ENCODE measurements at regions not wholly inside any gene's neighbourhood (a gene's known extent, or its start where the extent isn't known, plus 50 kb on each side); places are given as distances from the start of the nearest gene placed in this dataset.
"Not testable (repeated sequence)": the region's sequence is repeated elsewhere in the genome, so short reads cannot be mapped to it uniquely, and the experiment has no call there.

DNA sequence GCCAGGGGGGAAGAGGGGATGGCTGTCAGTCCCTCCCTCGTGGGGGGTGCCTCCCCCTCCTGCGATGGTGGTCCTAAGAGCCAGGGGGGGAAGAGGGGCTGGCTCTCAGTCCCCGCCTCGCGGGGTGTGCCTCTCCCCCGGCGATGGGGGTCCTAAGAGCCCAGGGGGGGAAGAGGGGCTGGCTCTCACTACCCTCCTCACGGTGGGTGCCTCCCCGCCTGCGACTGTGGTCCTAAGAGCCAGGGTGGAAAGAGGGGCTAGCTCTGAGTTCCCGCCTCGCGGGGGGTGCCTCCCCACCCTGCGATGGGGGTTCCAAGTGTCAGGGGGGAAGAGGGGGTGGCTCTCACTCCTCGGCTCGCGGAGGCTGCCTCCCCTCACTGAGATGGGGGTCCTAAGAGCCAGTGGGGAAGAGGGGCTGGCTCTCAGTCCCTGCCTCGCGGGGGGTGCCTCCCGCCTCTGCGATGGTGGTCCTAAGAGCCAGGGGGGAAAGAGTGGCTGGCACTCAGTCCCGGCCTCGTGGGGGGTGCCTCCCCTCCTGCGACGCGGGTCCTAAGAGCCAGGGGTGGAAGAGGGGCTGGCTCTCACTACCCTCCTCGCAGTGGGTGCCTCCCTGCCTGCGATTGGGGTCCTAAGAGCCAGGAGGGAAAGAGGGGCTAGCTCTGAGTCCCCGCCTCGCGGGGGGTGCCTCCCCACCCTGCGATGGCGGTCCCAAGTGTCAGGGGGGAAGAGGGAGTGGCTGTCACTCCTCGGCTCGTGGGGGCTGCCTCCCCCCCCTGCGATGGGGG is 2325.6 kb upstream of the PCDH20 start:
- Histone ChIP-seq H3K36me3 (no peaks in the 10 kb centered on the region), H3K4me3 (no peak overlapping the region), H3K9me3 (no peaks in the 10 kb centered on the region), H3K4me1 (no peaks in the 10 kb centered on the region), H3K27ac (no peak overlapping the region), H3K27me3 (ENCODE audit: low read depth) (no peaks in the 10 kb centered on the region)
- ATAC-seq: no peak
- no peak for TF ChIP-seq CTCF (IDR thresholded peaks at IDR 0.05)
- DNase-seq: peak; percentile 24
- intact Hi-C loops (cut with DNase I): no loop called here

DNA sequence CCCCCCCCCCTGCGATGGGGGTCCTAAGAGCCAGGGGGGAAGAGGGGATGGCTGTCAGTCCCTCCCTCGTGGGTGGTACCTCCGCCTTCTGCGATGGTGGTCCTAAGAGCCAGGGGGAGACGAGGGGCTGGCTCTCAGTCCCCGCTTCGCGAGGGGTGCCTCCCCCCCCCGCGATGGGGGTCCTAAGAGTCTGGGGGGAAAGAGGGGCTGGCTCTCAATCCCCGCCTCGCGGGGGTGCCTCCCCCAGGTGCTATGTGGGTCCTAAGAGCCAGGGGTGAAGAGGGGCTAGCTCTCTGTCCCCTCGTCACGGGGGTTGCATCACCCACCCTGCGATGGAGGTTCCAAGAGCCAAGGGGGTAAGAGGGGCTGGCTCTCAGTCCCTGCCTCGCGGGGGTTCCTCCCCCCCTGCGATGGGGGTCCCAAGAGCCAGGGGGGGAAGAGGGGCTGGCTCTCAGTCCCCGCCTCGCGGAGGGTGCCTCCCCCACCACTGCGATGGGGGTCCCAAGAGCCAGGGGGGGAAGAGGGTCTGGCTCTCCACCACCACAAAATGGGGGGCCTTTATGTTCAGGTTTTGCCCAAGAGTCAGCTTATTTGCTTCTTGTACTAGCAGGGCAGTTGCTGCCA is 2323.6 kb upstream of the PCDH20 start:
- intact Hi-C loops (cut with DNase I); H3K27me3 ChIP-seq (ENCODE audit: low read depth); H3K4me1 ChIP-seq; H3K4me3 ChIP-seq; ATAC-seq; H3K36me3 ChIP-seq; H3K27ac ChIP-seq; H3K9me3 ChIP-seq: not testable (repeated sequence)
- peak; percentile 22 for DNase-seq

DNA sequence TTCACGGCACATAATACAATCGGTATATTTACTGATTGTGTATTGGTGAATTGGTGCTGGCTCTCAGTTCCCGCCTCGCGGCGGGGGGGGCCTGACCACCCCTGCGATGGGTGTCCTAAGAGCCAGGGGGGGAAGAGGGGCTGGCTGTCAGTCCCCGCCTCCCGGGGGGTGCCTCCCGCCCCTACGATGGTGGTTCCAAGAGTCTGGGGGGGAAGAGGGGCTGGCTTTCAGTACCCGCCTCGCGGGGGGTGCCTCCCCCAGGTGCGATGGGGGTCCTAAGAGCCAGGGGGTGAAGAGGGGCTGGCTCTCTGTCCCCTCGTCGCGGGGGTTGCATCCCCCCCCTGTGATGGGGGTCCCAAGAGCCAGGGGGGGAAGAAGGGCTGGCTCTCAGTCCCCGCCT is 2321.8 kb upstream of the PCDH20 start:
- DNase-seq (no peak), ATAC-seq (no peak)
- TF ChIP-seq CTCF (IDR thresholded peaks at IDR 0.05): no peak
- Histone ChIP-seq H3K36me3 (no peaks in the 10 kb centered on the region), H3K27ac (no peak overlapping the region), H3K4me3 (no peak overlapping the region), H3K27me3 (ENCODE audit: low read depth) (no peaks in the 10 kb centered on the region), H3K9me3 (no peaks in the 10 kb centered on the region), H3K4me1 (no peaks in the 10 kb centered on the region)
- intact Hi-C loops (cut with DNase I): no loop called here

DNA sequence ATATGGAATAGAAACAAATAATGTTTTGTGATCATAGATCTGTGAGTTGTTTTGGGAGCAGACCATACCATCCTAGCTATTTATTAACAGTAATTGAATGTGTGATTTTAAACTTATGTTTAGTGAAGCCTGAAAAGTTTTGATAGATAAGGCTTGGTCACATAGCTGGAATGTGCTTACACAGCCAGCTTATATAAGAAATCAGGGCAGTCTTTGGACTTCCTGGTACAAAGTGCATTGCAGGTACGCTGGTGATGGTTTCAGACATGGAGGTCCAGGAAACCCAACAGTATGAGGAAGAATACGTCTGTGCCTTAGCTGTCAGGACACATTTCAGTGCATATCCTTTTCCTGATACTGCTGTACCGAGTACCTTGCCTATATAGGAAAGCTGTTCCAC is 2316.2 kb upstream of the PCDH20 start:
- H3K9me3 ChIP-seq: peaks cover 4% of the 10 kb centered on the region
- ATAC-seq (no peak), DNase-seq (no peak)
- intact Hi-C loops (cut with DNase I): no loop called here
- H3K36me3 ChIP-seq: no peaks in the 10 kb centered on the region
- no peak overlapping the region for H3K4me3 ChIP-seq
- H3K27ac ChIP-seq: no peak overlapping the region
- H3K4me1 ChIP-seq: no peaks in the 10 kb centered on the region
- no peak for TF ChIP-seq CTCF (IDR thresholded peaks at IDR 0.05)
- no peaks in the 10 kb centered on the region for H3K27me3 ChIP-seq (ENCODE audit: low read depth)

DNA sequence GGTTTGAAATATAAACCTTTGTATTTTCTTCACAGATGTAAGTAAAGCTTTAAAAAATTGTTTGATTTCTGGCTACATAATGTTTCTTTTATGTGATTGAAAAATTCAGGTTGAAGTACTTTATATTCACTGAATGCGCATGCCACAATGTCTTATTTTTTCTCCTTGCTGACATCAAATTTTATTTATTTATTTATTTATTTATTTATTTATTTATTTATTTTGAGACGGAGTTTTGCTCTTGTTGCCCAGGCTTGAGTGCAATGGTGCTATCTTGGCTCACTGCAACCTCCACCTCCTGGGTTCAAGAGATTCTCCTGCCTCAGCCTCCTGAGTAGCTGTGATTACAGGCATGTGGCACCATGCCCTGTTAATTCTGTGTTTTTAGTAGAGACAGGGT is 2296.5 kb upstream of the PCDH20 start:
- intact Hi-C loops (cut with DNase I): not testable (repeated sequence)

GRCh38 chr13:63706751-63707150 is 2291.1 kb upstream of the PCDH20 start:
- Histone ChIP-seq H3K9me3 (no peaks in the 10 kb centered on the region), H3K4me3 (no peak overlapping the region), H3K27ac (no peak overlapping the region), H3K4me1 (no peaks in the 10 kb centered on the region), H3K36me3 (no peaks in the 10 kb centered on the region), H3K27me3 (ENCODE audit: low read depth) (no peaks in the 10 kb centered on the region)
- no peak for TF ChIP-seq CTCF (IDR thresholded peaks at IDR 0.05)
- ATAC-seq (no peak), DNase-seq (no peak)
- intact Hi-C loops (cut with DNase I): no loop called here

More for the DNA sequence above, 2296.5 kb upstream of the PCDH20 start:
- H3K4me1 ChIP-seq; DNase-seq; H3K9me3 ChIP-seq; H3K4me3 ChIP-seq; H3K27me3 ChIP-seq (ENCODE audit: low read depth); ATAC-seq; H3K36me3 ChIP-seq; H3K27ac ChIP-seq: not testable (repeated sequence)

Data from lower lobe of right lung (tissue), 2 donors.